Renal pelvis (tissue), 1 donor: ENCODE measurements at regions not wholly inside any gene's neighbourhood (a gene's known extent, or its start where the extent isn't known, plus 50 kb on each side); places are given as distances from the start of the nearest gene placed in this dataset.

Experiments used
- DNase-seq: peaks from one replicate; pipeline ENCODE4 v3.0.0-alpha.2; 2013

DNA sequence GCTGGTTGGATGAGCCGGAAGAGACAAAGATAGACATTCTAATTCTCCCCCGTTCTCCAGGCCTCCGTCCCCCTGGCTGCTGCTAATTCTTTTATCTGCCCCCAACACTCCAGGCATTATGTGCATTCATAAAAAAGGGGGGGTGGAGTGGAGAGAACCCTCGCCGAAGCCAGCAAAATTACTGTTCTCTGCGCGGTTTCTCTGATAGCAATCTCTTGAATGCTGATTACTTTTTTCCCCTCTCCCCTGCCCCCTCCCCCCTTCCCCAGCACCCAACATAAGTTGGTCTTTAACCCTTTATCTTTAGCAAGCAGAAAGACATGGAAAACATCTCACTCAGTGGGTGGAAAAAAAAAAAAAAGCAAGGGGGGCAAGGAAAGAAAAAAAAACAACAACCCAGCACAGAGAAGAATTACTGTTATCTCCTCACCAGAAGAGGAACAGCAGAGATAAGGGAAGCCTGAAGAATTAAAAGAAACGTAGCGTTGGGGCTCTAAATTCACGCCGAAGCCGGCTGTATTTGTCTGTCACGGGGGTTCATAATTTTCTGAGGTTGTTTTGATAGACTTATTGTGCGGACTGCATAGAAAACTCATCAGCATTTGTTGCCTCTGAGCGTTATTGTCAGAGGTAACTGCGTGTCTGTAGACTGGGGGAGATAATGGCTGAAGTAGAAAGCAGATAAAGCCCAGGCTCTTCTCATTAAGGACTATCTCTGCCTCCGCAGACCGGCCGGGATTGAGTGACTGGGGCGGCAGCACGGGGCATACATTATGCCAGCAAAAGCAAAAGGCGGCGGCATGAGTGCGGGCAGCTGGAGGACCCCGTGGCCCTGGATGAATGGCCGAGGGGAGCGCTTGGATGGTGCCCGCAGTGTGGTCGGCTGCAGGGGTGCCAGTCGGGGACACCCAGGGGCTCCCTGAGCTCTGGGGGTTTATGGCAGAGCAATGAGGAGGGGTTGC, 126.9 kb downstream of the MRM1 start:
- DNase-seq, result no peak

DNA sequence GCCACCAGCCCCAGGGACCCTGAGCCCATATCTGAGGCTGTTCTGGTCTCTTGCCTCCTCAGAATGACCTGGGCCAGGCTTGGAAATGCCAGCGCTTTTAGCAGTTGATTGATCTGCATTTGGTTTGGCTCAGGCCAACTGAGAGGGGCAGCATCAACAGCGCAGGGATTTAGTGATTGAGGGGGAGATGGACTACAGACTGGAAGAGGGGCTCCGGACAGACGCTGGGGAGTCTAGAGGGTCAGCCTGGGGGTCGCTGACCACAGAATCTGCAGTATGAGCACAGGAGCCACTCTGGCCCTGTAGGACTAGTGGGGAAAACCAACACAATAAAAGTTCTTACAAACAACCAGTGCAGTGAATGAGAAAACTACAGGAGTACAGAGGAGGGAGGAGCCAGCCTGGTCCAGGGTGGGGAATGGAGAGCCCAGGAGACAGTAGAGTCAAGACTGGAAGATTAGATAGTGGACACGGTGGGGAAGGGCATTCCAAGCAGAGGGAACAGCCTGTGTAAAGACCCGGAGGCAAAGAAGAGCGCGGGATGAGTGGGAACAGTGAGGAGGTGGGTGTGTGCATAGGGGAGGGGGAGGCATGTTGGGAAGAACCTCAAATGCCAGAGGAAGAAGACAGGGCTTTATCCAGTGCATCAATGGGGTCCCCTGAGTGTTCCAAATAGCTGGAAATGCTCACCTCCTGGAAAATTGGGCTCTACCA, 128.9 kb downstream of the MRM1 start:
- no peak for DNase-seq

DNA sequence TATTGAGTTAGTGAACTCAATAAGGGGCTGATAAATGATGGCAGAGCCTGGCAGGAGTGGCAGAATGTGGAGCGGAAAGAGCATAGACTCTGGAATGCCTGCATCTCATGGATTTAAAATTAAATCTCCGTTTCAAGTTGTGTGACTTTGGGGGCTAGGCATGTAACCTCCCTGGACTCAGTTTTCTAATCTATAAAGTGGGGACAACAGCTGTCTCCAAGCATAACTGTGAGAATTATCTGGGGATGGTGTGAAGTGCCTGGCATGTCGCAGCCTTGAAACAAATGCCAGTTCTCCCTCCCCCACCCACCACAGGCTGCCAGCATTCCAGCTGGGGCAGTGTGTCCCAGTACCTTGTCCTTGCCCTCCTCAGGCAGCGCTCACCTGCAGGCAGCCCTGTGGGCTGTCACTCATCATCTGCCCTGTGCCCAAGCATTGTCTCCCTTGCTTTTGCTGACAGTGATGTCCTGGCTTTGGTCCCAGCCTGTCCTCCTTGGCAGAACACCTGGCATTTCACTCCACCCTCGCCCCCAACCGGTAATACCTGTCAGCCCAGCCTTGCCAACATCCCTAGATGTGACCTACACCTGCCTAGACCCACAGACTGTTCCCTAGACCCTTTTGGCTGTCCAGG, 129.6 kb downstream of the MRM1 start:
- DNase-seq, result no peak

DNA sequence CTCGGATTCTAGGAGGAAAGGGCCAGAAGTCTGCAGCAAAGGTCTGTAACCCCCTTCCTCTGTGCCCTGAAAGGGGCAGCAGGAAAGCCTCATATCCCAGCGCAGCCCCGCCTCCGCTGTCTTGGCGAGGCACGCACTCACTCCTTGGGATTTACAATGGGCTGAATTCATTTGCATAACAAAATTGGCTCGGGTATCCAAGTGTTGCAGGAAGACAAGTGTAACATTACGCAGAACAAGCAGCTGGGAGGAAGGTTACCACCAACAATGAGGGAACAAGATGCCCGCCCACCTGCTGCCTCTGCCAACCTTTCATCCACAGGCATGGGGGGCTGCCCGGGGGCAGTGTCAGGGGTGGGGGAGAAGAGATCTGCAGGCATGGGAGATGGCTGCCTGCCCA, 130.4 kb downstream of the MRM1 start:
- no peak for DNase-seq

DNA sequence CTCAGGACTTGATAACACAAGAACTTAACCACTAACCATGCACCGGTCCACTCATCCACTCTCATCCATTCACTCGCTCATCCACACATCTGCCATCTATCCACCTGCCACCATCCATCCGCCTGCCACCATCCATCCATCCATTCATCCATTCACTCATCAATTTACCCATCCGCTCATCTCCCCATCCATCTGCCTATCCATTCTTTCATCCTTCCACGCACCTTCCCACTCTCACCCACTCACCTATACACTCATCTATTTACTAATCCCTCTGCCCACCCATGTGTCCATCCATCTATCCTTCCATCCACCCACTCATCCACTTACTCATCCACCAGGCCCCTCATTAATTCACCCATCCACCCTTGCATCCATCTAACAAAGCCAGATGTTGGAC, 131.0 kb downstream of the MRM1 start:
- no peak for DNase-seq

DNA sequence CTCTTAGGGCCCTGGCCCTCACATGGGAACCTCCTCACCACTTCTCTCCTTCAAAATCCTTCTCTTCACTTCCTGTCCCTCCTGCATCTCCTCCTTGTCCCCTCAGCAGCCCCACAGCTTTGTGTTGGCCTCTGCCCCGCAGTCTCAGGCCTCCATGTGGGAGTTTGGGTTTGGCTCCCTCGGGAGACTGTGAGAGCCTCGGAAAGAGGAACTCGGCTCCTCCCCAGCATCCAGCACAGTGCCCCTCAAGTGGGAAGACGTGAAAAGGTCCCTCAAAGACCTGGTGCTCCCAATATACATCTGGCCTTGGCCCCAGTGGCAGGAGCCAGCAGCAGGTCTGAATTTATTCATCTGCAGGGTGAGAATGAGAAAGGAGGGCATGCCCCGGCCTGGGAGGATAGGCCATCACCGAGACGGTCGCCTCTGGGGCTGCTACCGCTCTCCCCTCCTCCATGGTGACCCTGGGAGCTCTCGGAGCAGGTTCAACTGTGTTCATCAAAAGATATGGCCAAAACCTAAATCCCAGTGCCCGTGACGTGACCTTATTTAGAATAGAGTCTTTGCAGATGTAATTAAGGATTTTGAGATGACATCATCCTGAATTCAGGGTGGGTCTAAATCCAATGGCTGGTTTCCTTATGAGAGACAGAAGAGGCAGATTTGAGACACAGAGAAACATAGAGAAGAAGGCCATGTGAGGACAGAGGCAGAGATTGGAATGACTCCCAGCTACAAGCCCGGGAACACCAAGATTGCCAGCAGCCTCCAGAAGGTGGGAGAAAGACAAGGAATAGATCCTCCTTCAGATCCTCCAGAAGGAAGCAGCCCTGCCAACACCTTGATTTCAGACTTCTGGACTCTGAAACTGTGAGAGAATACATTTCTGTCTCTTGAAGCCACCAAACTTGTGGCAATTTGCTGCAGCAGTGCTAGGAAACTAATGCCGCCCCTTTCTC, 135.1 kb downstream of the MRM1 start:
- DNase-seq, result no peak

DNA sequence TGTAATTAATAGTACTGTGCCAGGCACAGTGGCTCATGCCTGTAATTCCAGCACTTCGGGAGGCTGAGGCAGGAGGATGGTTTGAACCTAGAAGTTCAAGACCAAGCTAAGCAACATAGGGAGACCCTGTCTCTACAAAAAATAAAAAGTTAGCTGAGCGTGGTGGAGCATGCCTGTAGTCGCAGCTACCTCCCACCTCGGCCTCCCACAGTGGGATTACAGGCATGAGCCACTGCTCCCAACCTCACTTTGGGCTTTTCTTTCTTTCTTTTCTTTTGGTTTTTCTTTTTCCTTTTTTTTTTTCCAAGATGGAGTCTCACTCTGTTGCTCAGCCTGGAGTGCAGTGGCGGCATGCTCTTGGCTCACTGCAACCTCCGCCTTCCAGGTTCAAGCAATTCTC, 137.8 kb downstream of the MRM1 start:
- no peak for DNase-seq

GRCh38 chr17:36740157-36740556, 138.8 kb downstream of the MRM1 start:
- DNase-seq, result no peak

- no peak for DNase-seq
These were observed 139.9 kb downstream of the MRM1 start for GRCh38 chr17:36741019-36741902.

GRCh38 chr17:36742267-36743000, 141.1 kb downstream of the MRM1 start:
- DNase-seq, result no peak

- no peak for DNase-seq
These were observed 141.7 kb downstream of the MRM1 start for GRCh38 chr17:36743130-36743529.

- DNase-seq, result no peak
These were observed 145.1 kb downstream of the MRM1 start for GRCh38 chr17:36746381-36747053.

DNA sequence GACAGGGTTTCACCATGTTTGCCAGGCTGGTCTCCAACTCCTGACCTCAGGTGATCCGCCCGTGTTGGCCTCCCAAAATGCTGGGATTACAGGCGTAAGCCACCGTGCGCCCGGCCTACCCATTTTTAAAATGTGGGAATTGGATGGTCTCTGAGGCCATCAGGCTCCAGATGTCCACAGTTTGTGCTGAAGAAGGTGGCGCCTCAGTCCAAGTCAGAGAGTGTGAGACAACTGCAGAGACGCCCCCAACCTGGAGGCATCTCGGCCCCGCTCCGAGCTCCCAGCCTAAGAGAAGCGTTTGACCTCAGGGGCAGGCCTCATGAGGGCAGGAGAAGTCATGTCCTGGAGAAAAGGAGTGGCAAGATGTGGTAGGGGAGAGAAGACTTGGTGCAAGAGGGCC, 146.5 kb downstream of the MRM1 start:
- no peak for DNase-seq

GRCh38 chr17:36748272-36748671, 146.9 kb downstream of the MRM1 start:
- DNase-seq, result no peak

DNA sequence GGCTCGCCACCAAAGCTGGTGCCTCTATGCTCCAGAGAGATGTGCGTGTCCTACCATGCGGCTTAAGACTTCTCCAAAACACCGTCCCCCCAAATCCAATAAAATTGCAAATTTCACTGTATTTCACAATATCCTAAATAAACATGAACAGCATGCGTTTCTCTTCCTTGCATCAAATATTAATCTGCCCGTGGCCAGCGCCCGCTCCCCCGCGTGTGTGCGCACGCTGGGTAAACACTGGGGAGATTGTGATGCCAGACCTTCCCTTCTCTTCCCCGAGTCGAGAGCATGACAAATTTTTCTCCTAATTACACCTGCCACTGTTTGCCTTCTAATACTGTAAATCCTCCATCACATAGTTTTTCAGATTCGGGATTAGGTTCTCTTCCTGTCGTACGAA, 148.1 kb downstream of the MRM1 start:
- no peak for DNase-seq

DNA sequence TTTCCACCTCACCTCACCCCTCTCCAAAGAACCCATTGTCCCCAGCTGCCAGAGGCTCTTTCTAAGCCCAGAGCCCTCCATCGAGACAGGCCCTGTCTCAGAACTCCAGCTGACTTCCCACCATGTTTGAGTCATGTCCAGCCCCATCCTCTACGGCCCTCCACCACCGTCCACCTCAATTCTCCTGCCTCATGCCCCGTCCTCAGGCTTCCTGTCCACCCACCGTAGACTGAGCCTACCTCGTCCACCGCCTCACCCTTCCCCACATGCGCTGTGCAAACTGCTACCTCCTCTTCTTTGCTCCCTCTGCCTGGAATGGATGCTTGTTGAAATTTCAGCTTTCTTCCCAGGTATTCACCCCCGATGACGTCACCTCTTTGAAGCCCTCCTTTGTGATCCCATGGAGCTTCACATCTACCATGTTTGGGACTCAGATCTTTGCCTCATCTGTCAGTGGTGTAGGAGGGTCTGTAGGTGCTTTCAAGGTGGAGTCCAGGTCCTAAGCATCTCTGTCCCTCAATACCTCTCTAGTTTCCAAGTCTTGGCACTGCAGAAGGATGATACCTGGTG, 149.0 kb downstream of the MRM1 start:
- DNase-seq, result no peak

DNA sequence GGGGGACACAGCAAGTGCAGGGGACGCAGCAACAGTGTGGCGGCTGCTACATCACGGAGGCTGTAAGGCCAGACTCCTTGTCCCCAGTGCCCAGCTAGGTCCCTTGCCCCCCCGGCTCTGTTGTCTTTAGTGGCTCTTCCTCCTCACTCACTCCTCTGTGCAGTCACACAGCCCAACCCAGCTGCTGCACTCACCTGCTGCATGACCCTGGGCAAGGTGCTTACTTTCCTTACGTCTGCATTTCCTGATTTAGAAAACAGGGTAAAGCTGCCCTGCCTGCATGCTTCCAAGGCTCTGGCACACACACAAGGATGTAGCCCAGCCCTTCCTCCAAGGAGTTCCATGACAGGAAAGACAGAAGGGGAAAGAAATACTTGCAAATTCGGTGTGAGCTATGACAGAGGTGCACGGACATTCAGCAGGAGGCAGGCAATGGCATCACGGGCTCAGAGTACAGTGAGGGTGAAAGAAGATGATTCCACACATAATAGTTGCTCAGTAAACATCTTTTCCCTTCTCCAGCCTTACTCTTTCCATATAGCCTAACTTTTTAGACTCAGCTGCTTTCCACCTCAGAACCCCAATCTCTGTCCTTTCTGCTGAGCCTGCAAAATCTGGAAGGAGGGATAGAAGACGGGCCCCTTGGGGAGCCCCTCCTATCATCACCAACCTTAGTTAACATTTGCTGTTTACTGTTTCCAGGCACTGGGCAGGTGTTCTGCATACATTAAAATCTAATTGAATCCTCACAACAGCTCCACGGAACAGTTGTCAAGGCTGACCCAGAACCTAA, 150.9 kb downstream of the MRM1 start:
- no peak for DNase-seq

- no peak for DNase-seq
These were observed 154.2 kb downstream of the MRM1 start for GRCh38 chr17:36755586-36755985.
